Caco-2 (cell line): ENCODE measurements at regions not wholly inside any gene's neighbourhood (a gene's known extent, or its start where the extent isn't known, plus 50 kb on each side); places are given as distances from the start of the nearest gene placed in this dataset.

Experiments
- BruUV-seq: library from RNA; stranded (reverse); fragments of 400-500 nt; replicated peaks from 2 replicates; lab custom pipeline; 2021; lab: Mats Ljungman, UMichigan
- CTCF ChIA-PET: fragments of 300-600 bp; sonication (Branson Sonifier 250); formaldehyde crosslinking; loops from one replicate; lab custom pipeline; 2022; ENCODE audit warnings: antibody characterized with exemption; lab: Charles Lee
- POLR2A ChIA-PET: fragments of 300-600 bp; sonication (Branson Sonifier 250); formaldehyde crosslinking; loops from one replicate; lab custom pipeline; 2022; ENCODE audit warnings: antibody characterized with exemption; lab: Charles Lee
- DNase-seq, 2 experiments: peaks; one replicate each; pipeline versions ENCODE4 v3.0.0 to v3.0.0-alpha.2; 2020 to 2022
- H3K27me3 ChIP-seq: replicated peaks from 2 replicates; pipeline ENCODE4 v1.6.0; 2011; ENCODE audit warnings: low read length; ENCODE audit not compliant: control insufficient read depth, insufficient read depth
- H3K36me3 ChIP-seq: 2 replicates; pipeline ENCODE4 v1.5.1; 2011; ENCODE audit warnings: low read length; ENCODE audit not compliant: control insufficient read depth, insufficient read depth
- H3K4me1 ChIP-seq: fragments of 250-450 bp; sonication (Bioruptor Pico); 2 replicates; pipeline ENCODE4 v1.5.1; 2020; ENCODE audit warnings: mild to moderate bottlenecking
- H3K4me3 ChIP-seq: 2 replicates; pipeline ENCODE4 v1.5.1; 2011; ENCODE audit warnings: low read depth, mild to moderate bottlenecking, control low read depth, low read length
- H3K9me3 ChIP-seq: fragments of 250-450 bp; sonication (Bioruptor Pico); 2 replicates; pipeline ENCODE4 v1.5.1; 2020; ENCODE audit warnings: mild to moderate bottlenecking, moderate library complexity
- H3K27ac Mint-ChIP-seq: one replicate; pipeline ENCODE4 v1.8.0; 2022; ENCODE audit warnings: mixed read lengths; ENCODE audit not compliant: unreplicated experiment
- H3K27me3 Mint-ChIP-seq: one replicate; pipeline ENCODE4 v1.8.0; 2022; ENCODE audit warnings: mixed read lengths; ENCODE audit not compliant: insufficient read depth, unreplicated experiment
- H3K36me3 Mint-ChIP-seq: one replicate; pipeline ENCODE4 v1.8.0; 2022; ENCODE audit warnings: mild to moderate bottlenecking, mixed read lengths; ENCODE audit not compliant: insufficient read depth, unreplicated experiment
- H3K4me1 Mint-ChIP-seq: one replicate; pipeline ENCODE4 v1.8.0; 2022; ENCODE audit warnings: low read depth, mixed read lengths; ENCODE audit not compliant: unreplicated experiment
- H3K4me3 Mint-ChIP-seq: one replicate; pipeline ENCODE4 v1.8.0; 2022; ENCODE audit warnings: mild to moderate bottlenecking, moderate library complexity, mixed read lengths; ENCODE audit not compliant: unreplicated experiment
- H3K9me3 Mint-ChIP-seq: one replicate; pipeline ENCODE4 v1.8.0; 2022; ENCODE audit warnings: mixed read lengths; ENCODE audit not compliant: unreplicated experiment
- intact Hi-C: fragments of 100-400 bp; cut with micrococcal nuclease; formaldehyde crosslinking; loops from one replicate; pipeline ENCODE4 v1.10.0; 2022; ENCODE audit not compliant: unreplicated experiment
- TF ChIP-seq, protein P1 (sequence below), 2 experiments: fragments of 200-600 bp in 1 of 2; IDR thresholded peaks; 1 replicate in 1 of 2; 2 replicates in 1 of 2; pipeline versions ENCODE4 v1.5.1 to v1.8.0; 2011 to 2022; ENCODE audit warnings: antibody characterized with exemption in 1 of 2, control low read depth in 1 of 2, inconsistent platforms in 1 of 2, low read depth in 1 of 2, low read length in 1 of 2, mild to moderate bottlenecking in 1 of 2, moderate library complexity in 1 of 2; ENCODE audit not compliant: insufficient read depth in 1 of 2, severe bottlenecking in 1 of 2, unreplicated experiment in 1 of 2

- Histone ChIP-seq H3K36me3 (no peaks in the 10 kb centered on the region), H3K9me3 (no peaks in the 10 kb centered on the region), H3K27me3 (peaks cover under 1% of the 10 kb centered on the region; the same call in 1 of the 2 replicates), H3K4me3 (no peak overlapping the region), H3K4me1 (no peaks in the 10 kb centered on the region)
- no TSS peak for BruUV-seq
- no peaks in the 10 kb centered on the region for H3K9me3 Mint-ChIP-seq
- H3K27me3 Mint-ChIP-seq: peaks cover 26% of the 10 kb centered on the region
- intact Hi-C loops: no loop called here
- ChIA-PET CTCF (no interaction called here), POLR2A (no interaction called here)
- TF ChIP-seq, protein P1, sequence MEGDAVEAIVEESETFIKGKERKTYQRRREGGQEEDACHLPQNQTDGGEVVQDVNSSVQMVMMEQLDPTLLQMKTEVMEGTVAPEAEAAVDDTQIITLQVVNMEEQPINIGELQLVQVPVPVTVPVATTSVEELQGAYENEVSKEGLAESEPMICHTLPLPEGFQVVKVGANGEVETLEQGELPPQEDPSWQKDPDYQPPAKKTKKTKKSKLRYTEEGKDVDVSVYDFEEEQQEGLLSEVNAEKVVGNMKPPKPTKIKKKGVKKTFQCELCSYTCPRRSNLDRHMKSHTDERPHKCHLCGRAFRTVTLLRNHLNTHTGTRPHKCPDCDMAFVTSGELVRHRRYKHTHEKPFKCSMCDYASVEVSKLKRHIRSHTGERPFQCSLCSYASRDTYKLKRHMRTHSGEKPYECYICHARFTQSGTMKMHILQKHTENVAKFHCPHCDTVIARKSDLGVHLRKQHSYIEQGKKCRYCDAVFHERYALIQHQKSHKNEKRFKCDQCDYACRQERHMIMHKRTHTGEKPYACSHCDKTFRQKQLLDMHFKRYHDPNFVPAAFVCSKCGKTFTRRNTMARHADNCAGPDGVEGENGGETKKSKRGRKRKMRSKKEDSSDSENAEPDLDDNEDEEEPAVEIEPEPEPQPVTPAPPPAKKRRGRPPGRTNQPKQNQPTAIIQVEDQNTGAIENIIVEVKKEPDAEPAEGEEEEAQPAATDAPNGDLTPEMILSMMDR (IDR thresholded peaks at IDR 0.05; ENCODE audit: insufficient read depth in 1 of 2, low read depth in 1 of 2, low read length in 1 of 2, severe bottlenecking in 1 of 2, unreplicated experiment in 1 of 2): no peak
- no peak overlapping the region for H3K27ac Mint-ChIP-seq
- no peaks in the 10 kb centered on the region for H3K4me1 Mint-ChIP-seq
- no peak for DNase-seq
- H3K36me3 Mint-ChIP-seq: no peaks in the 10 kb centered on the region
- no peak overlapping the region for H3K4me3 Mint-ChIP-seq
Measured at GRCh38 chr7:25409897-25410636, 181.8 kb upstream of the NPVF start.

- ChIA-PET POLR2A (no interaction called here), CTCF (no interaction called here)
- Histone ChIP-seq H3K4me3 (no peak overlapping the region), H3K36me3 (no peaks in the 10 kb centered on the region), H3K27me3 (peaks cover 1% of the 10 kb centered on the region), H3K4me1 (no peaks in the 10 kb centered on the region), H3K9me3 (no peaks in the 10 kb centered on the region)
- TF ChIP-seq, protein P1 (IDR thresholded peaks at IDR 0.05; ENCODE audit: insufficient read depth in 1 of 2, low read depth in 1 of 2, low read length in 1 of 2, severe bottlenecking in 1 of 2, unreplicated experiment in 1 of 2): no peak
- H3K36me3 Mint-ChIP-seq: no peaks in the 10 kb centered on the region
- intact Hi-C loops: no loop called here
- no peak overlapping the region for H3K27ac Mint-ChIP-seq
- H3K4me1 Mint-ChIP-seq: no peaks in the 10 kb centered on the region
- BruUV-seq: no TSS peak
- no peak for DNase-seq
- peaks cover 18% of the 10 kb centered on the region for H3K27me3 Mint-ChIP-seq
- H3K9me3 Mint-ChIP-seq: no peaks in the 10 kb centered on the region
- H3K4me3 Mint-ChIP-seq: no peak overlapping the region
Measured at GRCh38 chr7:25420771-25421170, 192.5 kb upstream of the NPVF start.

DNA sequence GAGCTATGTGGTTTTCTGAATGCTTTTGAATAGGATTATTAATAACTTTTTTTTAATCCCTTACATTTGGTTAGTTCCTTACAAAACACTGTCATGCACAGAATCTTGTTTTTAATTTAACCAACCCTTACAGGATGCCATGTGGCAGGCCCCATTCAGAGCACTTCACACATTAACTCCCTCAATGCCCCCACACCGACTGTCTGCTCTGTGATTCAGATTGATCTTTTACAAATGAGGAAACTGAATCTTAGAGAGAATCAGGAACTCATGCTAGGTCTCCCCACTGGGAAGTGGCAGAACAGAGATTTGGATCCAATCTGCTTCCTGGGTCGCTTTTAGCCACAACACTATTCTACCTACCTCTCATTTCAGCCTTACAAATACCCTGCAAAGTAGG, 195.8 kb upstream of the NPVF start:
- no peaks in the 10 kb centered on the region for H3K9me3 Mint-ChIP-seq
- Histone ChIP-seq H3K4me1 (no peaks in the 10 kb centered on the region), H3K36me3 (no peaks in the 10 kb centered on the region), H3K27me3 (peaks cover 1% of the 10 kb centered on the region), H3K4me3 (no peak overlapping the region), H3K9me3 (no peaks in the 10 kb centered on the region)
- intact Hi-C loops: no loop called here
- DNase-seq: no peak
- peaks cover 24% of the 10 kb centered on the region for H3K27me3 Mint-ChIP-seq
- ChIA-PET POLR2A (no interaction called here), CTCF (no interaction called here)
- no peaks in the 10 kb centered on the region for H3K4me1 Mint-ChIP-seq
- no peaks in the 10 kb centered on the region for H3K36me3 Mint-ChIP-seq
- no peak overlapping the region for H3K27ac Mint-ChIP-seq
- no peak overlapping the region for H3K4me3 Mint-ChIP-seq
- no TSS peak for BruUV-seq
- TF ChIP-seq, protein P1 (IDR thresholded peaks at IDR 0.05; ENCODE audit: insufficient read depth in 1 of 2, low read depth in 1 of 2, low read length in 1 of 2, severe bottlenecking in 1 of 2, unreplicated experiment in 1 of 2): no peak
